Tibial artery (tissue), 4 donors: ENCODE measurements at regions not wholly inside any gene's neighbourhood (a gene's known extent, or its start where the extent isn't known, plus 50 kb on each side); places are given as distances from the start of the nearest gene placed in this dataset.
"Not testable (repeated sequence)": the region's sequence is repeated elsewhere in the genome, so short reads cannot be mapped to it uniquely, and the experiment has no call there.

ENCODE experiments used
- DNase-seq, 2 donors: peaks; one replicate each; pipeline ENCODE4 v3.0.0-alpha.2; 2019
- H3K27ac ChIP-seq, 2 donors: fragments of 200-600 bp; sonication (generic) in 1 of 2; 1 replicate in 1 of 2; 2 replicates in 1 of 2; pipeline ENCODE4 v1.5.1; 2018 to 2019; ENCODE audit warnings: mild to moderate bottlenecking in 1 of 2
- H3K27me3 ChIP-seq, 2 donors: fragments of 200-600 bp; sonication (generic) in 1 of 2; one replicate each; pipeline versions ENCODE4 v1.5.1 to v1.6.0; 2016 to 2019
- H3K36me3 ChIP-seq, 3 donors: fragments of 200-600 bp; sonication (generic) in 2 of 3; one replicate each; pipeline ENCODE4 v1.5.1; 2016 to 2019; ENCODE audit warnings: mild to moderate bottlenecking in 2 of 3
- H3K4me1 ChIP-seq, 4 donors: fragments of 200-600 bp; sonication (generic) in 2 of 4; 1 replicate in 3 of 4; 2 replicates in 1 of 4; pipeline ENCODE4 v1.5.1; 2016 to 2019
- H3K4me3 ChIP-seq, 2 donors: fragments of 200-600 bp; sonication (generic) in 1 of 2; 1 replicate in 1 of 2; 2 replicates in 1 of 2; pipeline ENCODE4 v1.5.1; 2018 to 2019; ENCODE audit warnings: mild to moderate bottlenecking in 2 of 2
- H3K9me3 ChIP-seq, 3 donors: fragments of 200-600 bp; sonication (generic) in 1 of 3; one replicate each; pipeline ENCODE4 v1.5.1; 2016 to 2019
- intact Hi-C: fragments of 100-400 bp; cut with DNase I; formaldehyde crosslinking; loops from one replicate; pipeline ENCODE4 v1.15.0; 2023; ENCODE audit warnings: low total_unique reads
- TF ChIP-seq, protein P1 (sequence below), 2 experiments: fragments of 200-600 bp in 1 of 2; fragments of 450-650 bp in 1 of 2; IDR thresholded peaks; one replicate each; pipeline ENCODE4 v1.5.1; 2017 to 2019; ENCODE audit warnings: antibody characterized with exemption in 2 of 2, mild to moderate bottlenecking in 1 of 2, moderate library complexity in 1 of 2

DNA sequence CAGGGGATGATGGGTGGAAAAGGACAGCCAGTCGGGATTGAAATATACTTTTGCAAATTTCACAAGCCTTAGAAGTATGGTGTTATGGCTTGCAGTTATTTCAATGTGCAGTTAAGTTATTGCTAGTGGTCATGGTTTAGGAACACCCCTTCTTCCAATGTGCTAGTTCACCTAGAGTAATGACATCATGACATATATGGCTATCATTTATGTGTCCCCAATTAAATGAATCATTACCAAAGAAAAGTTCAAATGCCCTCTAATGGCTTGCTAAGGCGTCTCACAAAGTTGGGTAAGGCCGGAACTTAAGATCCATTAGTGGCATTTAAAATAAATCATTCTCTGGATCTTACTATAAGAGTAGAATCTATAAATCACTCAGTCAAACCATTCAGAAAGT, 271.6 kb downstream of the SPRY2 start:
- TF ChIP-seq, protein P1, sequence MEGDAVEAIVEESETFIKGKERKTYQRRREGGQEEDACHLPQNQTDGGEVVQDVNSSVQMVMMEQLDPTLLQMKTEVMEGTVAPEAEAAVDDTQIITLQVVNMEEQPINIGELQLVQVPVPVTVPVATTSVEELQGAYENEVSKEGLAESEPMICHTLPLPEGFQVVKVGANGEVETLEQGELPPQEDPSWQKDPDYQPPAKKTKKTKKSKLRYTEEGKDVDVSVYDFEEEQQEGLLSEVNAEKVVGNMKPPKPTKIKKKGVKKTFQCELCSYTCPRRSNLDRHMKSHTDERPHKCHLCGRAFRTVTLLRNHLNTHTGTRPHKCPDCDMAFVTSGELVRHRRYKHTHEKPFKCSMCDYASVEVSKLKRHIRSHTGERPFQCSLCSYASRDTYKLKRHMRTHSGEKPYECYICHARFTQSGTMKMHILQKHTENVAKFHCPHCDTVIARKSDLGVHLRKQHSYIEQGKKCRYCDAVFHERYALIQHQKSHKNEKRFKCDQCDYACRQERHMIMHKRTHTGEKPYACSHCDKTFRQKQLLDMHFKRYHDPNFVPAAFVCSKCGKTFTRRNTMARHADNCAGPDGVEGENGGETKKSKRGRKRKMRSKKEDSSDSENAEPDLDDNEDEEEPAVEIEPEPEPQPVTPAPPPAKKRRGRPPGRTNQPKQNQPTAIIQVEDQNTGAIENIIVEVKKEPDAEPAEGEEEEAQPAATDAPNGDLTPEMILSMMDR (IDR thresholded peaks at IDR 0.05): no peak
- intact Hi-C loops: no loop called here
- Histone ChIP-seq H3K4me3 (no peak overlapping the region), H3K9me3 (no peaks in the 10 kb centered on the region), H3K36me3 (no peaks in the 10 kb centered on the region), H3K4me1 (no peaks in the 10 kb centered on the region), H3K27me3 (no peaks in the 10 kb centered on the region), H3K27ac (no peak overlapping the region)
- DNase-seq: no peak

DNA sequence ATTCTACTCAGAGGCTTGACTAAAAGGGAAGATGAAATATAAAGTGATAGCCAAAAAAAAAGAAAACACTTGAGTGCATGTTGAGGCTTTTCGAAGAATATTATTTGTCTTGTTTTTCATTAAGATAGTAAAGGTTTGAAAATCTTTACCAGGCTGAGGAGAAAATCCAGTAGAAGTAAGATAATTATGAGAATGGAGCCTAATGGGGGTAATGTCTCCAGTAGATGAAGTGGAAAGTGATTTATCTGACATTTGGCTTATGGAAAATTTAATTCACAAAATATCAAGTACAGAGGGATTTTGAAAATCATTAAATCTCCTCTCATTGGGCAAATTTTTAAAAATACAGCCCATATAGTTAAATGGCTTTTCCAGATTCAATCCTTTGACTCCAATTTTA, 274.9 kb downstream of the SPRY2 start:
- H3K4me3 ChIP-seq: no peak overlapping the region
- H3K27me3 ChIP-seq: no peaks in the 10 kb centered on the region
- no peaks in the 10 kb centered on the region for H3K36me3 ChIP-seq
- H3K27ac ChIP-seq: no peak overlapping the region
- no peaks in the 10 kb centered on the region for H3K9me3 ChIP-seq
- TF ChIP-seq, protein P1 (IDR thresholded peaks at IDR 0.05): no peak
- intact Hi-C loops: no loop called here
- DNase-seq: no peak
- H3K4me1 ChIP-seq: no peaks in the 10 kb centered on the region

DNA sequence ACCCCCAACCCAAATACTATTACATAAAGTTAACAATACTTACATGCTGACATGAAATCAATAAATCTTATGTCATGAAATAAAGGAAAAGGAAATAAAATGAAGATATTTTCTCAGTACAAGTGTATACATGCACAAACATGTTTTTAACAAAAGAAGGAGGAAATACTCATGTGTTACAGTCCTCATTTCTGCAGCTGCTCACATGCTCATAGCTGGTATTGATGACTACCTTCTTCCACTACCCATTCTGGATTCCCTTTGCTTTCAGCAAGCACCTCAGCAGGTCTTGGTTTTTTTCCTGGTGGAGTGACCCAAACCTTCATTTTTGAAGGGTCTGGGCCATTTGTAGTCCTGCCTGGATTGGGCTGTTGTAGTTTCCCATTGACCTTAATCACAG, 278.5 kb downstream of the SPRY2 start:
- H3K36me3 ChIP-seq, DNase-seq, H3K4me1 ChIP-seq, intact Hi-C loops, H3K27me3 ChIP-seq, H3K4me3 ChIP-seq, H3K27ac ChIP-seq, H3K9me3 ChIP-seq: not testable (repeated sequence)

DNA sequence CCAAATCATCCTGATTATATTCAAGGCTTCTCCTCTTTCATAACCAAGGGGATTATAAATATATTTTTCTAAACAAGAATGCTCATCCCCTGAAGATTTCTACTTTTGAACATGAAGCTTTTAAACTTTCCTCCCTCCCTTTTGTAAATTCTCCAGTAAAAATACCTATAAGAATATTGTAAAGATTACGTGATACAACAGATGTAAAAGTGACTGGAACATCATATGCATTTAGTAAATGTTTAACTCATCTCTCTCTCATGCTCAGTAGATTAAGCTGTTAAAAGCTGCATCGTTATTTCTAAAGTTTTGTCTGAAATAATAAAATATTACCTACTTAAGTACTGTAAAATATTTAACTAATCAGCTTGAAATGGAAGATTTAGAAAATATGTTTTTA, 281.1 kb downstream of the SPRY2 start:
- DNase-seq: no peak
- no peak overlapping the region for H3K27ac ChIP-seq

DNA sequence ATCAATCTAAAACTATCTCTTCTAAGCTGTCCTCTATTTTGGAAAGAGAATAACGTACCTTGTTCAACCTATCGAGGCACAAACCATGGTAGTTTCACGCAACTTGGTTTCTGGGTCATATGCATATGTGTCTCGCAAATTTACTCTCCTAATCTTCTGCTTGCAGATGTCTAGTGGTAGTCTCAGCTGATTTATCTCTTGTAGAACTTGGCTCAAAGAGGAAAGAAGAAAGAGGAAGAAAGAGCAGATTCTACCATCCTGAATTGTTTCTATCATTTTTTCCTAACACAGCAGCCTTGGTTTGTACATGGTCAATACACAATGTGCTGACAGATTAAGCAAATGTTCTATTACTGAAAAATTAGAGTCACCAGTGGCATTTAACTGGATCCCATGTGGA, 282.3 kb downstream of the SPRY2 start:
- no peak overlapping the region for H3K27ac ChIP-seq
- H3K36me3 ChIP-seq: no peaks in the 10 kb centered on the region
- DNase-seq: no peak
- no peaks in the 10 kb centered on the region for H3K9me3 ChIP-seq
- H3K4me1 ChIP-seq: no peaks in the 10 kb centered on the region
- intact Hi-C loops: no loop called here
- TF ChIP-seq, protein P1 (IDR thresholded peaks at IDR 0.05): no peak
- H3K27me3 ChIP-seq: no peaks in the 10 kb centered on the region
- no peak overlapping the region for H3K4me3 ChIP-seq

More for the DNA sequence above, 281.1 kb downstream of the SPRY2 start:
- H3K4me3 ChIP-seq: no peak overlapping the region
- no peaks in the 10 kb centered on the region for H3K36me3 ChIP-seq
- H3K4me1 ChIP-seq: no peaks in the 10 kb centered on the region
- H3K27me3 ChIP-seq: no peaks in the 10 kb centered on the region
- TF ChIP-seq, protein P1 (IDR thresholded peaks at IDR 0.05): no peak
- intact Hi-C loops: no loop called here
- H3K9me3 ChIP-seq: no peaks in the 10 kb centered on the region

DNA sequence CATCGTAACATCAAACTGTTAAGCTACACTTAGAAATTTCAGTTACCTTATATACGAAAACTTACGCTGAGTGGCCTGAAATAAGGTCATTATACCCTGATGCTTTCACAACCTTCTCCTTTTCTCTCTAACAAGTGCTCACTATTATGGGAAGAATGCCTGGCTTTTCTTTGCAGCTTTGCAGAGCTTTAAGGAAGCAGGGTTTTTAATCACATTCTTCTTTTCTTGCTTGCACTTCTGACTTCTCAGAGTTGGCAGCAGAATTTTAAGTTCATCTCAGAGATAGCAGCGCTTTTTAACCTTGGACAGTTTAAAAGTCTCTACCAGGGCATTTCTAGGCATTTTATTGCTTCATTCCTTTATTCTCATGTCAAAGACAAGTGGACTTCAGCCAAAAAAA, 285.1 kb downstream of the SPRY2 start:
- H3K27ac ChIP-seq: no peak overlapping the region
- H3K4me3 ChIP-seq: no peak overlapping the region
- TF ChIP-seq, protein P1 (IDR thresholded peaks at IDR 0.05): no peak
- no peaks in the 10 kb centered on the region for H3K9me3 ChIP-seq
- H3K36me3 ChIP-seq: no peaks in the 10 kb centered on the region
- no peak for DNase-seq
- H3K4me1 ChIP-seq: no peaks in the 10 kb centered on the region
- no peaks in the 10 kb centered on the region for H3K27me3 ChIP-seq
- intact Hi-C loops: no loop called here
